ENCODE measurements at regions not wholly inside any gene's neighbourhood (a gene's known extent, or its start where the extent isn't known, plus 50 kb on each side); places are given as distances from the start of the nearest gene placed in this dataset.

DNA sequence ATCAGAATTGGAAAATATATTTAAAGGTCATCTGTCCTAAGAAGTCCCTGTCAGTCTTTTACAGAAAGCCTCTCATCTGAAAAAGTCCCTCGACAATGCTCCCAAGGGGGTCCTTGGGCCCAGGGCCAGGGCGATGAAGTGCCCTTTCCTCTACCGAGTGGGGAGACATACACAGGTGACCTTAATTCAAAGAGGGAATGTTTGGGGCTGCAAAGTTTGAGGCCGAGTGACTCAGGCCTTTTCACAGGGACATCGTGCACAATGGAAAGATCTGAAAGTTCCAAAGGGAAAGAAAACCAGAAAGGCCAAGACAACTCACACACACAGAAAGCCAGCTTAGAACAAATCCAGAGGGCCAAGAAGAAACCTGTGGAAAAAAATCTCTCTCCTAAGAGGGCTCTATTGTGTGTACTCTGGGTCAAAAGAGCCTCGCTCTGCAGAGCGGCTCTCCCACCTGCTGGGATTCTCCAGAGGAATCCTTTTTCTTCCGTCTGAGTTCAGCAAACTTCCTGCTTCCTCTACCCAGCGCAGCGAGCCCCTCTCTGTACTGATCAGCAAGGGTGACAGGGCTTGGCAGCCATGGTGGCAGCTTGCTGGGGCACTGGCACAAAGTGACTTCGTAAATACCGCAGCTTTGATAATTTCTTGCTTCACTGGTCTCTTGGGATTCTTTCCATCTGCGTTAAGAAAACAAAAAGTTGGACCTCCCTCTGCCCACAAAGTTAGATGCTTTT lies 259.1 kb downstream of the OPA1 start:
- no peak for DNase-seq

DNA sequence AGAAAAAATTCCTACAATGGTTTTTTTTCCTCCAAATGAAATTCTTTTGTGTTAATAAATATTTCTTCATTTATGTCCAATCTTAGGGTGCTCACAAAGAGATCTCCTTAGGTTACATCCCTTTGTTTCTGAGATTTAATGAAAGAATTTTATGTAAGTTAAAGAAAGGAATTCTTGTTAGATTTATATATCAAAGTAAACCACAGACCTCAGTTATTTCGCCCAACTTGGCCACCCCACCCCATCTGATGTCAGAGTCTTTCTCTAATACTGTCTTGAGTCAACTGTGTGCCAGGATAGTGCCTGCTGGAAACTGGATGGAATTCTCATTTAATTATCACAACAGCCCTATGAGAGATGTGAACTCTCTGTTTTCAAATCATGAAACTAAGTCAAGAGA lies 259.9 kb downstream of the OPA1 start:
- DNase-seq, result no peak

DNA sequence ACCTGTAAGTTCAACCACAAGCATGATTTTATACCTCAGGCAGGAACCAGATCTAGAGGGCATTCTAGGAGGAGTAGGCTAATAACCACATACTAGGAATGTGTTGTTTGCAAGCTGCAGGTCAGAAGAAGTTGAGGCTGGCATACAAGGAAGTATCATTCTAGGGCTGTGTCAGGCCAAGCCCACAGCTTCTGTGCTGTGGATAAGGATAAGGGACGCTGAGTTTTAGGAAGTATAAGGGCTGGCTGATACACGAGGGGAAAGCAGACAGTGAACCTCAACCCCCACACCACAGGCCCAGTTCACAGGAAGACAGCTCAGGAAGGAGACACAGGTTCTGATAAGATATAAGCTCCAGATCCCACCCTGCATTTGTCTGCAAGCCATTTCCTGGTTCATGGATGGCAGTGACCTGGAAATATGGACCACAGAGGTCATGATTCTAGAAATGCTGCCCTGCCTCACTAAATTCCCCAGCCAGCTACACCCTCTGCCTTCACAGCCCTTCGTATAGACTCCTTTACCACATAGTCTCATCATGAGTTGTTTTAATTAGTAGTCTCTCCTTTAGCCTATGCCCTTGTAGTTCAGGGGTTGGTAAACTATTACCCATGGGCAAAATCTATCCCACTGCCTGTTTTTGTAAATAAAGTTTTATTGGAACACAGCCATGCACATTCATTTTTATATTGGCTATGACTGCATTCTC lies 260.7 kb downstream of the OPA1 start:
- no peak for DNase-seq

DNA sequence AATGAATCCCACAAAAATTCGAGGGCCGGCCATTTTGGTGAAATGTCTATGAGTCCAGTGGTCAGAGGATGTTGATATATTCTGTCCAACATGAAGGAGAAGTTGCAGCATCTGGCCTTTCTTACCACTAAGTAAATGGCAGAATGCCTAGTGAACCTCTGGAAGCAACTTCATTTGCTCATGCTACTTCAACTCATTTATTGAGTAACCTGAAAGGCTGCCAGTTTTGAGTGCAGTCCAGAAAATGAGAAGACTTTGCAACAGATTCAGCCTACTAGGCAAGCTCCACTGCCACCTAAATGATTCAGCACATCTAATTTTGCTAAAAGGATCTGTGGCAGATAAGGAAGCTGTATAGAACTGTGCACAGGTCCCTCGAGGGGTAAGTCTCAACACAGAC lies 265.0 kb downstream of the OPA1 start:
- no peak for DNase-seq

DNA sequence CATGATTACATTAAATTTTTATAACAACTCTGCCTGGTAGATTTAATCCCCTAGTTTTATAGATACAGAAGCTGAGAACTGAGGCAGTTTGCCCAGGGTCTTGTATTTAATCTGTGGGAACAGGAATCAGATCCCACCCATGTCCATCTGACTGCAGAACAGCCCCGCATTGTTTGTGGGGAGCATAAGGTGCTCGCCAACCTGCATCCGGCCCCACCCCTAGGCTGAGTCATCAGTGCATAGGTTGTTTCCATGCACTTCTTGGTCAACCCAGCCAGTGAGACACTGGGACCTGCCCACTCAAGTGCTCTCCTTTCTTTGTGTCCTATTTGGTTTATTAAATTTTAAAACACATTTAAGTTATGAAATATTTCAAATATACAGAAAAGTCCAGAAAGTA lies 266.2 kb downstream of the OPA1 start:
- no peak for DNase-seq

DNA sequence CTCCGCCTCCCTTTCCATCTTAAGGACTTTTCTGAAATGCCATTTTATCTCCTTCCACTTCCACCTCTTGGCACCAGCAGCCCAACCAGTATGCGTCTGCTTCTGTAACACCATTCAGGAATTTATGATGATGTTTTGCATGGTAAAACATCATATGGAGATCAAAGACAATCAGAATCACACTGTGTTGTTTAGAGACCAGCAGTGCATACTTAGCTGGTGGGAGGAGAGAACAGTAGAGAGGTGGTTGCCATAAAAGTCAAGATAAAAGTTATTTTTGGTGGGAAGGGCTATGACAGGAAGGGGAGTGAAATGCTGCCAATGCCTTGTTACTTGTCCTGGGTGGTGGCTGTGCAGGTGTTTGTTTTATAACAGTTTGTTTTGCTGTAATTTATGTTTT lies 268.0 kb downstream of the OPA1 start:
- no peak for DNase-seq

DNA sequence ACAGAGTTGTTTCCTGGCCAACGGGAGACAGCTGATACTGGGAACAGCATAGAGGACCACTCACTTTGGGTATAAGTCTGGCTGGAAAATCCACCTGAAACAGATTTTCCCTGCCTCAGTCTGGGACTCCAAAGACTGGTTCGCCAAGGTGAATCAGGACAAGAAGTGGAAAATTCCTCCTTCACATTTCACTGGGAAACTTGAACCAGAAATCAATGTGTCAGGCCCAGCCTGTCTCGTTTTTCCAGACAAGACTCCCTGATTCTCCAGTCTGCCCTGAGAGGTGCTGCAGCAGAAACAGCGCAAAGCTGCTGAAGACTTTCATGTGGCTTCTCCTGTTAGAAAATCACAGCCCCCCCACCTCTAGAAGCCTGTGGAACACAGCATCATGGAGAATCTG lies 269.8 kb downstream of the OPA1 start:
- no peak for DNase-seq

DNA sequence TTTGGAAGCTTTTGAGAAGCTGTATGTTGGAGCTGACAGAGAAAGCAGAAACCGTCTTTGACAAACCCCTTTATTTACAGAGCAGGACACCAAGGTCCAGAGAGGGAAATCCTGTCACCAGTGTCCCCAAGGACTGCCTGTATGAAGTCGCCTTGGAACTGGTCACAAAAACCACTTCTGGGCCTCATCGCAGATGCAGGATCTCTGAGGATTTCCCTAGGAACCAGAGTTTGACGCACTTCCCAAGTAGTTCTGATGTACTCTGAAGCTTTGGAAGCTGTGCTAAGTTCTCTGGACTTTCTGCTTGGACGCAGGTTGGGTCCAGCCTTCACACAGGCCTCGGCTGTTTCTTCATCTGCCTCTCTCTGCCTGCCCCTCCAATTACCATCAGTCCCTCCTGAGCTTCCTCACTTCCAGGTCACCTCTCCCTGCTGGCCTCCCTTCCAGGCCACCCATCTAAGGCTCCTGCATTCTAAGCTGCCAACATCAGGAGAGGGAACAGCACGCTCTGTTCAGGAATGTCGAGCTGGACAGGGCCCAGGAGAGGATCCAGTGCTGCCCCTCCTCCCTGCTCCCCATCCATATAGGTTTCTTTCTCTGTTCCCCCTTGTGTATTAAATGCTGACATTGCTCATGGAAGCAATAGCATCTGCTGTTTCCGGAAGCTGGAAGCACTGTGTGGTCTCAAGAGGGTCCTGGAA lies 270.8 kb downstream of the OPA1 start:
- no peak for DNase-seq

DNA sequence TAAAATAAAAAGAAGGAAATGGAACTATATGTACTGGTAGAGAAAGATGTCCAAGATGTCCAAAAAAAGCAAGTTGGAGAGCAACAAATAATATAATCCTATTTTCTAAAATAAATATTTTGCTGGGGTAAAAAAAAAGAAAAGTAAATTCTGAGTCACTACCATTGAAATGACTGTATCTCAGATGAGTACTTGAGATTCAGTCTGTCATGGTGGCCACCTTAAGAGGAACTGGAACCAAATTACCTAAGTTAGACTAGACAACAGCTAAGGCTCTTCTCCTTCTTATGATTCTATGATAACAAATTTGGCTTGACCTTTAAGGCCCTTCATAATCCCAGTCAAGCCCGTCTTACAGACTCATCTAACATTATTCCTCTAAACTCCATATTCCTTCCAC lies 270.6 kb upstream of the HES1 start:
- DNase-seq, result no peak

DNA sequence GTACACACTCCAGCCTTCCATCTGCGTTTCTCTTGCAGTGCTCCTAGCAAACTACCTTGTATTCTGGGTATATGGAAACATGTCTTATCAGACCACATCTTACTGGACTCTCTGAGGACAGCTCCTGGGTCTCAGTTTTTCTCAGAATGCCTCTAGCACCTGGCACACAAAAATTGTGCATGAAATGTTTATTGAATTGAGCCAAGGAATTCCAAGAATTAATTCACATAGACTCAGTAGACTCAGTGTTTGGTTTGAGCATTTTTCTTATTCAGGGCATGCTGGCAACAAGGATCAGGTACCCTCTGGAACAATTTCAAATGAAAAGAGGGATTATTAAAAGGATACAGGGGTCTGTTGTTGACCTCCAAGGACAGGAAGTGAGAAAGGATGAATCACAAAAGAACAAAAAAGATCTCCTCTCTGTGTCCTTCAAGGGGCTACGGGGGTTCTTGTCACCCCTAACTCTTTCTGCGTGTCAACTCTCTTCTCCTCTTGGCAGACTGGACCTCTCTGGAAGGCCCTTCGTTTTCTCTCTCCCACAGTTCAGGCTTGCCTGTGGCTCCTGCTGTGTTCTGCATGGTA lies 270.0 kb upstream of the HES1 start:
- no peak for DNase-seq

DNA sequence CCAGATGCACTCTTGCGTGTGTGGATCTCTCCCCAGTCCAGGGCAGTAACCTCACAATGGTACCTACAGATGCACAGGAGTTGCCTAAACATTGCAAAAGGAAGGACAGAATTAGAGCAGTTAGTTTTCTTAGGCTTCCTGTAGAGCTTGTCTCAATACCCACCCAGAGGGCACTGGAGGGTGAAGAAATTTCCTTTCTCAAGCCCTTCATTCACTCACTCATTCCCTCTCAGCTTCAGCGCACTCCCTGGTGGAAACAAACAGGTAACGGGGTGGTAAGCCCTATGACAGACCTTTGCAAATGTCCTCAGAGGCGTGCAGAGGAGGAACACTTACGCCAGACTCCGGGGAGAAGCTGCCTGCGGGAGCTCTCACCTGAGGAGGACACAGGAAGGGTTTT lies 267.4 kb upstream of the HES1 start:
- no peak for DNase-seq

DNA sequence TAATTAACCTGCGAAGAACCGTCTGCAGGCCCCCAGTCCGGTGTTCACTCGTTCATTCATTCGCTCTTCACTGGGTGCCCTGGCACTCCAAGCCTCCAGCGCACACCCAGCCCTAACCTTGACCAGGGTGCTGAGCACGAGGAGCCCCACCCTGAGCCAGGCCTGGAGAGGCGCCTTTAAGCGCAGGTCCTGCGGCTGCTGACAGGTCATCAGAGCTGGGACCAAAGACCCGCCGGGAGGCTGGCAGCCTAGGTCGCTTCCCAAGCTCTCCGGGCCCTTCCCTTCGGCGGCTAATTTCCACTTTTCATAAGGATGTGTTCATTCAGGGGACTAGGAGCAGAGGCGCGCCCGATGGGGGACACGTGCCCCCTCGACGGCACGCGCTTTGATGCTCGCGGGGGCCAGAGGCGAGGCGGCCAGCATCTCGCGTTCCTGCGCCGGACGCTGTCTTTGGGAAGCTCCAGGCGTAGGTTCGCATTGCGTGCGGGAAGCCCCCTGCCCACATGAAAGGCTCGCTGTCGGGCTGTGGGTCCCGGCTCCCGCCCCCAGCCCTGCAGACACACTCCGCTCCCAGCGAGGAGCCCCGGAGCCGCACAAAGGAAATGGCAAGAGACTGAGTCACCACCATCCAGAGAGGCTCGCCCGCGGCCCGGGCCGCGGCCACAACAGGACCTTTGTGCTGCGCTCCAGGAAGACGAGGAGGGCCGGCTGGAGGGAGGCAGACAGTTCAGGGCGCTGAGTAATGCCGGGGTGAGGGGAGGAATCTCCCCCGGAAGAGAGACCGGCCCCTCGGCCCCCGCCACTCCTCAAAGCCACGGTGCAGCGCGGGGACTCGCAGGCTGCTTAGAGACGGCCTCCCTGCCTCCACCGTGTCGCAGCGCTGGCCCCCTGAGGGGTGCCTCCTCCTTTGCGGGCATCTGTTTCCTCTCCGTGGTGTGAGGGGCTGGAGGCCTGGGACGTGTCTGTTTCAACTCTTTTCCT lies 266.4 kb upstream of the HES1 start:
- no peak for DNase-seq

DNA sequence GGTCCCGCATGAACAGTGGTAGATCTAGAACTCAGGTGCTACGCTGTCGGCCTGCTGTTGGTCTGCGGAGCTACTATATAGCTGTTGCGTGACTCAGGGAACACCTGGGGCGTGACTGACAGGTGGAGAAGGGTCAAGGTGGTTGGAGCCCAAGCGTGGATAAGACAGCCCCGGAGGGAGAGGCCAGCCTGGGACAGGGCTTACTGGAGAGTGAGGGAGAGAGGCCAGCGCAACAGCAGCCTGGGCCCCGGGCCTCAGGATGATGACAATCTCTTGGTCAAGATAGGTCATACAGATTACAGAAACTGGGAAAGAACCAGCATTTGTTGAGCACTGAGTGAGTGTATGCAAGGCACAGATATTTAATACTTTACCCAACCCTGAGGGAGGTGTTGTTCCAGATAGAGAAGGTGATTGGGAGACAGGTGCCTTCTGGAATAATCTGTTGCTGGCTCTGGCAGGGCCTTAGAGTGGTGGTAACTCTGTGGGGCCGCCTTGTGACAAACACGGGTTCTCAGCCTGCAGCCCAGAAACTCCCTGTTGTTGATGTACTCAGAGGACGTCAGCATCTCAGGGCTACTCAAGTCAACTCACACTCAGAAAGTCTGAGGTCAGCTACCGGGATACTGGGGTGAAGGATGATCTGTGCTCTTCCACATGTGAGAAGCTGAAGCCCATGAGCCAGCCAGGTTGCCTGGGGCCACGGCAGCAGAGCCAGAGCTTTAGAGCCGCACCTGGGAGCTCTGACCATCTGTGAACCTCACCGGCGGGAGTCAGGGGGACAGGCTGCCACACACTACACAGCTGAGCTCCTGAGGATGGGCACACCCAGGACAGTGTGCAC lies 265.4 kb upstream of the HES1 start:
- no peak for DNase-seq

DNA sequence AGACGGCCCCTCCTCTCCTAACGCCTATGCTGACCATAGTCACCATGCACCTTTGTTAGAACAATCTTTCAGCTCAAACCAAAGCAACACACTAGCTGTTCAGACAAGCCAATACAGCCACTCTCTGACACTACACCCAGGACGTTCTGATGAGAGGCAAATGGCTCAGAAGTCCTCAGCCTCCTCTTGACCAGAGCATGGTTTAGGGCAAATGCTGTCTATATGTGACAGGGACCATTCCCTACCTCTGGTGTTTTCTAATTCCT lies 264.8 kb upstream of the HES1 start:
- DNase-seq, result no peak

DNA sequence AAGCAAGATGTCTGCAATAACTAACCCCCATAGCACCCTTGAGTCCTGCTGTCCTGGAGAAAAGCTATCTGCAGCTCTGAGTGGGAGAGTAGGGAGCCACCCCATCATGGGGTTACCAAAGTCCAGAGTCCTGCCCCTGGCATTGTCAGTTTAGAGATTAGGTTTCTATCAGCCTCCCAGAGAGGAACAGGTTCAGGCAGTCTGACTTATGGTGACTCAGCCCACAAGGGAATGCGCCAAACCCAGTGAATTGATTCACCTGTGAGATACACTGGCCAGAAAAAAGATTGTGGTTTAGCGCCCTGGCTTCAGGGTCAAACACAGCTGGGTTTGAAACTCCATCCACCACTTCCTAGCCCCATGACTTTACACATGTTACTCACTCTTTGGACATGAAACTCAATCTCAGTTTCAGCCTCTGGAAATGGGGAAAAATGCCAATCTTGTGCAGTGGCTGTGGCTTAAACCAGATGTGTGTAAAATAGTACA lies 263.6 kb upstream of the HES1 start:
- DNase-seq, result no peak

DNA sequence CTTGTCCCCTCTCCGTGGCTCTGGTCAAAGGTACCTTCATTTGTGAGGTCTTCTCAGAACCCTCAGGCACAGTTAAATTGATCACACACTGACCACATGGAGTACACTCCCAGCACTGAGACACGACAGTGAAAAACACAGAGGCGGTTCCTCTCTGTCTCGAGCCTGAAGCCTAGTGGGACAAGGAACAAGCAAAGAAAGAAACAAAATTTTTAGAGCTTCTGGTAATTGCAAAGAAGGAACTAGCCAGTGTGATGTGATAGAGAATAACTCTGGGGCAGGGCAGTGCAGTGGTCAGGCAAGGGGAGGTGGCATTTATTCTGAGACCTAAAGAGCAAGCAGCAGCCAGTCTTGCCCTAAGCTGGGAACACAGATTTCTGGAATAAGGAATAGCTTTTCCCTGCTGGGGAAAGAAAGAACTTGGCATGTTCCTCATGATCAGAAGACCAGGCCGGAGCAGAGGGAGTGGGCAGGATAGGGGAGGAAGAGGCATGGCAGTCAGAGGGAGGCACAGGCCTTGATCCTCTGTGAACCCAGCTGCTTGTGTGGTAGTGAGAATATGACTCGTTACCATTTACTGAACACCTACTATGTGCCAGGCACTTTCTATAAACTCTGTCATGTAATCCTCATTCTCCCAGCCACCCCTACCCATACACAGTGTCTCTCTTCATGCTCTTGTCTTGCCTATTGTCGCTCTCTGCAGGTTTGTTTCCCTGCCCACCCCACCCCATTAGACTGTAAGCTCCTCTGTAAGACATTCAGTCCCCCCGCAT lies 262.3 kb upstream of the HES1 start:
- DNase-seq, result no peak

DNA sequence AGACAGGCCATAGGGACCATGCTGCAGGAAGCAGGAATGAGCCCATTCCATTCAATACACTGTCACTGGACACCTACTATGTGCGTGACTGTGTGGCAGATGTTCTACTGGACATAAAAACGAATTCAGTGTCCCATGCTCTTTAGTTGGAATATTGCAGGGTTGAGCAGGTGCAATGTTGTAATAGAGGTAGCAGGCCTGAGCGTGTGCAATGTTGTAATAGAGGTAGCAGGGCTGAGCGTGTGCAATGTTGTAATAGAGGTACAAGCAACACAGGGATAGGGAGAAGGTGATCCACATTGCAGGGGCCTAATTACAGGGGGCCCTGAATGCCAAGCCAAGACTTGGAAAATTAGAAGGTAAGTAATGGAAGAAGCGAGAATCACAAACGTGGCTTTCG lies 261.4 kb upstream of the HES1 start:
- no peak for DNase-seq

DNA sequence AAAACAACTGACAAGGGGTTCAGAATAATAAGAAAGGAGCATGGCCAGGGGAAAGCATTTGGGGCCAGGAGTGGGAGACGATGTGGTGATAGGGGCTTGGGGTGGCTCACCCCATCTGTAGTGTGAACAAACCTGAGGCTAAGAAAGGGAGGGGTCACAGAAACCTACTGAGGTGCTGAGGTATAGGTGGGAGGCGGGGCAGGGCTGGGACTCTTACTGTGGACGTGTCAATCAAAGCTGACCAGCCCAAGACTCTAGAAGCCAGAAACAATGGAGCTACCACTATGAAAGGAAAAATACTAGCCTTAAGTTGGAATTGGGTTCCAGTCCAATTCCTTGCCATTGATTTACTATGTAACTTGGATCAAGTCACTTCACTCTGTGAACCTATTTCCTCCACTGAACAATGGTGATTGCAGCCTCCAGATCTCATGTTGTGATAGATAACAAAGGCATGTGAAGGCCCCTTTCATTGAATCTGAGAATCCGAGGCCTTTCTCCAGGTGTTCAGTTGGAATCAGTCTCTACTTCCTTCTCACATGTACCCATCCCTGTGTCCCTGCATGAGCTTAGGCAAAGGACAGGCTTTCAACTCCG lies 260.9 kb upstream of the HES1 start:
- DNase-seq, result no peak

DNA sequence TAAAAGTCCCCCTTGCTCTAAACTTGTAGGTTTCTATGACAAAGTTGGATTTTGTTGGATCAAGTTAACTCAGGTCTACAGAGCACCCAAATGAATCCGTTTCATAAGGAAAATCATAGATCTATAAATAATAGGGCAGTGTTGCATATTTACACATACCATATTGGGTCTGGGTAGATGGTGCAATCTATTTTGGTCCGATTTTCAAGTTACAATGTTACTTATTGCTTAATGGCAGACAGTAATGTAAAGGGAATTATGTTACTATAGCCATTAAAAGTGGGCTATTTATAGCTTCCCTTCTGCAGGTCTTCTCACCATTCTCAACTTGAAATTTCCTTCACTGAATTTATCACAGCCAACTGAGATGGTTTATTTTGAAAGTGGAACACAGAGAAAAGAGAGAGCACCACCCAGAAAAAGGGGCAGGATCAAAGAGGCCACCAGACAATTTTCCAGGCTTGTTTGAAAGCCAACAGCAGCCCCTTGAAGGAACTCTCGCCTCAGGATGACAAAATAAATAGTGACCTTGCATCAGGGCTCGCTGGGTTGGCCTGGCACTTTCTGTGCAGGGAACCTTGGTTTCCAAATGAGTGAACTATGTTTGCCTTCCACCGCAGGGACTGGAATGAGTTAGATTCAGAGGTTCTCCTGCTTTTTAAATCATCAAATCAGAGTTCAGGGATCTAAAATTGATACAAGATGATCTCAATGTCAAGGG lies 260.2 kb upstream of the HES1 start:
- DNase-seq, result no peak

Data from CD4-positive, alpha-beta T cell treated with Interleukin-17A for 1 hour (primary cell).